CD14-positive monocyte (primary cell): ENCODE measurements at regions not wholly inside any gene's neighbourhood (a gene's known extent, or its start where the extent isn't known, plus 50 kb on each side); places are given as distances from the start of the nearest gene placed in this dataset.

Experiments
- DNase-seq, 3 donors: peaks; one replicate each; pipeline ENCODE4 v3.0.0-alpha.2; 2011 to 2022
- H2AFZ ChIP-seq: 2 replicates; pipeline ENCODE4 v1.6.0; 2012; ENCODE audit warnings: mild to moderate bottlenecking, low read depth, low read length, inconsistent platforms; ENCODE audit not compliant: insufficient read depth, poor library complexity, severe bottlenecking
- H3K27ac ChIP-seq, 2 donors: 1 replicate in 1 of 2; 2 replicates in 1 of 2; pipeline ENCODE4 v1.5.1; 2012 to 2013; ENCODE audit warnings: low read length in 2 of 2, control low read depth in 1 of 2, inconsistent platforms in 1 of 2, low read depth in 1 of 2, mild to moderate bottlenecking in 1 of 2
- H3K27me3 ChIP-seq, 2 donors: one replicate each; pipeline versions ENCODE4 v1.6.0 to v1.6.1; 2011 to 2013; ENCODE audit warnings: low read length in 2 of 2; ENCODE audit not compliant: control insufficient read depth in 2 of 2, insufficient read depth in 2 of 2
- H3K36me3 ChIP-seq, 2 donors: replicated peaks in 1 of 2; 1 replicate in 1 of 2; 2 replicates in 1 of 2; pipeline versions ENCODE4 v1.5.1 to v1.6.1; 2012 to 2013; ENCODE audit warnings: low read length in 2 of 2, control low read depth in 1 of 2, inconsistent platforms in 1 of 2, mild to moderate bottlenecking in 1 of 2; ENCODE audit not compliant: insufficient read depth in 2 of 2, control insufficient read depth in 1 of 2
- H3K4me1 ChIP-seq, 2 donors: 1 replicate in 1 of 2; 2 replicates in 1 of 2; pipeline versions ENCODE4 v1.5.1 to v1.6.1; 2012 to 2013; ENCODE audit warnings: low read length in 2 of 2, control low read depth in 1 of 2, inconsistent platforms in 1 of 2, mild to moderate bottlenecking in 1 of 2, moderate library complexity in 1 of 2; ENCODE audit not compliant: insufficient read depth in 2 of 2, control insufficient read depth in 1 of 2
- H3K4me2 ChIP-seq: replicated peaks from 2 replicates; pipeline ENCODE3; 2012; ENCODE audit warnings: low read length, moderate library complexity, mild to moderate bottlenecking; ENCODE audit not compliant: poor library complexity, severe bottlenecking; ENCODE audit errors: extremely low read depth
- H3K4me3 ChIP-seq, 3 experiments: fragments of 200-600 bp in 1 of 3; sonication (generic) in 1 of 3; replicated peaks in 1 of 3; 1 replicate in 2 of 3; 2 replicates in 1 of 3; pipeline ENCODE4 v1.5.1; 2011 to 2013; ENCODE audit warnings: low read length in 3 of 3, mild to moderate bottlenecking in 3 of 3, control low read depth in 2 of 3, low read depth in 2 of 3, inconsistent platforms in 1 of 3, moderate library complexity in 1 of 3
- H3K79me2 ChIP-seq: 2 replicates; pipeline ENCODE4 v1.6.0; 2012; ENCODE audit warnings: mild to moderate bottlenecking, control low read depth, inconsistent platforms, low read length, moderate library complexity; ENCODE audit not compliant: insufficient read depth
- H3K9ac ChIP-seq: 2 replicates; pipeline ENCODE4 v1.6.0; 2017; ENCODE audit warnings: low read length, mild to moderate bottlenecking; ENCODE audit not compliant: insufficient read depth, poor library complexity, severe bottlenecking
- H3K9me3 ChIP-seq, 2 donors: replicated peaks in 1 of 2; 1 replicate in 1 of 2; 2 replicates in 1 of 2; pipeline versions ENCODE4 v1.5.1 to v1.6.1; 2012 to 2013; ENCODE audit warnings: low read length in 2 of 2, control low read depth in 1 of 2; ENCODE audit not compliant: control insufficient read depth in 1 of 2, insufficient read depth in 1 of 2
- H4K20me1 ChIP-seq: 2 replicates; pipeline ENCODE4 v1.6.0; 2012; ENCODE audit warnings: mild to moderate bottlenecking, low read length, control low read depth, moderate library complexity; ENCODE audit not compliant: insufficient read depth
- H3K27ac Mint-ChIP-seq, 7 donors: one replicate each; pipeline ENCODE4 v1.8.0; 2020; ENCODE audit warnings: mild to moderate bottlenecking in 7 of 7, mixed read lengths in 7 of 7, moderate library complexity in 6 of 7, inconsistent platforms in 2 of 7
- H3K27me3 Mint-ChIP-seq, 3 donors: one replicate each; pipeline ENCODE4 v1.8.0; 2021 to 2022; ENCODE audit warnings: low read depth in 3 of 3, mild to moderate bottlenecking in 3 of 3, mixed read lengths in 3 of 3, moderate library complexity in 3 of 3, inconsistent platforms in 1 of 3
- H3K36me3 Mint-ChIP-seq, 2 donors: one replicate each; pipeline ENCODE4 v1.8.0; 2020; ENCODE audit warnings: mixed read lengths in 2 of 2, inconsistent platforms in 1 of 2, mild to moderate bottlenecking in 1 of 2
- H3K4me1 Mint-ChIP-seq: one replicate; pipeline ENCODE4 v1.8.0; 2020; ENCODE audit warnings: mild to moderate bottlenecking, mixed read lengths
- H3K4me3 Mint-ChIP-seq, 2 donors: one replicate each; pipeline ENCODE4 v1.8.0; 2020; ENCODE audit warnings: mild to moderate bottlenecking in 2 of 2, mixed read lengths in 2 of 2, moderate library complexity in 1 of 2
- H3K9me3 Mint-ChIP-seq, 7 donors: one replicate each; pipeline ENCODE4 v1.8.0; 2020 to 2022; ENCODE audit warnings: mixed read lengths in 7 of 7, mild to moderate bottlenecking in 6 of 7, moderate library complexity in 6 of 7, inconsistent platforms in 2 of 7
- WGBS: methylation state at CpG from one replicate; pipeline ENCODE4 v1.1.5; 2013; ENCODE audit warnings: missing lambda C conversion rate; ENCODE audit not compliant: insufficient coverage; 5-methylcytosine and 5-hydroxymethylcytosine counted together
- intact Hi-C, 2 donors: fragments of 100-400 bp; cut with micrococcal nuclease; formaldehyde crosslinking; loops; one replicate each; pipeline versions ENCODE4 v1.15.0 to v1.15.1; 2023
- TF ChIP-seq, protein P1 (sequence below): fragments of 200-600 bp; IDR thresholded peaks from one replicate; pipeline ENCODE4 v1.8.0; 2022; ENCODE audit warnings: antibody characterized with exemption, mild to moderate bottlenecking

DNA sequence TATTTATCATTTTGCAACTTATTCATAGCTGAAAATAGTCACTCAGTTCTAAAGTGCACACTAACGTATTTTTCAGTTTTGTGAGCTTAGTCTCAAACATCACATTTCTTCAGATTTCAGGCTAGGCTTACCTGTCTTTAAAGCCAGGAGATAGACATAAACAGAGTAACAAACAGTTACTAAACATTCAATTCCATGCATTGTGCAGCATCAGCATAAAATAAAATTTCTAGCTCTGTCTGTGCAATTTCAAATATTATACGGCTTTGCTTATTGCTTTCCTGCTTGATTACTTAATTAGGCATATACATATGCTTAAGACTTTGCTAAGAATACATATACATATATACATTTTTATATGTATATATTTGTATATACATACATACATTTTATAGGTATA is 637.0 kb downstream of the NR4A2 start:
- Mint-ChIP-seq H3K4me3 (no peak overlapping the region), H3K27ac (no peak overlapping the region), H3K9me3 (peaks cover 0 to 9% (median 6%) of the 10 kb centered on the region in 7 donors), H3K4me1 (peaks cover 34% of the 10 kb centered on the region), H3K36me3 (peaks cover 0 to 2% of the 10 kb centered on the region in 2 donors), H3K27me3 (peaks cover 0 to 2% (median 0%) of the 10 kb centered on the region in 3 donors)
- no peaks in the 10 kb centered on the region for H4K20me1 ChIP-seq
- no peak overlapping the region for H3K4me3 ChIP-seq
- H3K27me3 ChIP-seq, result no peaks in the 10 kb centered on the region
- H3K9ac ChIP-seq, result no peak overlapping the region
- no peaks in the 10 kb centered on the region for H3K36me3 ChIP-seq
- DNase-seq, result no peak
- no peaks in the 10 kb centered on the region for H3K9me3 ChIP-seq
- no peaks in the 10 kb centered on the region for H3K79me2 ChIP-seq
- H3K27ac ChIP-seq, result no peak overlapping the region
- intact Hi-C loops, result no loop called here
- peaks cover 23 to 38% of the 10 kb centered on the region in 2 donors for H3K4me1 ChIP-seq
- TF ChIP-seq, protein P1, sequence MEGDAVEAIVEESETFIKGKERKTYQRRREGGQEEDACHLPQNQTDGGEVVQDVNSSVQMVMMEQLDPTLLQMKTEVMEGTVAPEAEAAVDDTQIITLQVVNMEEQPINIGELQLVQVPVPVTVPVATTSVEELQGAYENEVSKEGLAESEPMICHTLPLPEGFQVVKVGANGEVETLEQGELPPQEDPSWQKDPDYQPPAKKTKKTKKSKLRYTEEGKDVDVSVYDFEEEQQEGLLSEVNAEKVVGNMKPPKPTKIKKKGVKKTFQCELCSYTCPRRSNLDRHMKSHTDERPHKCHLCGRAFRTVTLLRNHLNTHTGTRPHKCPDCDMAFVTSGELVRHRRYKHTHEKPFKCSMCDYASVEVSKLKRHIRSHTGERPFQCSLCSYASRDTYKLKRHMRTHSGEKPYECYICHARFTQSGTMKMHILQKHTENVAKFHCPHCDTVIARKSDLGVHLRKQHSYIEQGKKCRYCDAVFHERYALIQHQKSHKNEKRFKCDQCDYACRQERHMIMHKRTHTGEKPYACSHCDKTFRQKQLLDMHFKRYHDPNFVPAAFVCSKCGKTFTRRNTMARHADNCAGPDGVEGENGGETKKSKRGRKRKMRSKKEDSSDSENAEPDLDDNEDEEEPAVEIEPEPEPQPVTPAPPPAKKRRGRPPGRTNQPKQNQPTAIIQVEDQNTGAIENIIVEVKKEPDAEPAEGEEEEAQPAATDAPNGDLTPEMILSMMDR, result no peak
- H2AFZ ChIP-seq, result no peak overlapping the region
- H3K4me2 ChIP-seq, result no peak overlapping the region
- WGBS, result no CpG with 5 or more reads among the region's 2 CpGs

DNA sequence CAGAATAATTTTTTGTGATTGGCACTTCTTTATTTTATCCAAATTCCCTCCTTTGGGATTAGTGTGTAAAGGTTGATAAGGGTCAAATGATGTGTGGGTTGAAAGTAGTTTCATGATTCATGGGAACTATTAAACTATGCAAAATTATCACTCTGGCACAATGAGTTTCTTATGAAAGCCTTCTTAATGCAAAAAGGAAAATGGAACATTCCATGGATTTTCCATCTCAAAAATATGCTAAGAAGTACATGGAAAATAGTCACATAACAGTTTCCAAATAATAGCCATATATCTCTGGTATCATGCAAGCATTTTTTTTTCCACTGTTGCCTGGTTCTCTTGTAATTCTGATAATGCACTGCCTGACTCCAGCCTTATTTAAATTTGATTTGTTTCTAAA is 639.7 kb downstream of the NR4A2 start:
- H3K79me2 ChIP-seq, result no peaks in the 10 kb centered on the region
- intact Hi-C loops, result no loop called here
- no peak overlapping the region for H3K4me3 Mint-ChIP-seq
- H3K27ac Mint-ChIP-seq, result peak overlapping the region in 1 of 7 donors; percentile 8
- H3K27me3 ChIP-seq, result no peaks in the 10 kb centered on the region
- peaks cover 0 to 2% (median 0%) of the 10 kb centered on the region in 3 donors for H3K27me3 Mint-ChIP-seq
- no peak overlapping the region for H2AFZ ChIP-seq
- no peaks in the 10 kb centered on the region for H3K9me3 ChIP-seq
- peak overlapping the region in 1 of 2 donors; percentile 81 for H3K27ac ChIP-seq
- peaks cover 39% of the 10 kb centered on the region for H3K4me1 Mint-ChIP-seq
- TF ChIP-seq, protein P1, result no peak
- H3K4me2 ChIP-seq, result no peak overlapping the region
- peaks cover 0 to 2% of the 10 kb centered on the region in 2 donors for H3K36me3 Mint-ChIP-seq
- no peaks in the 10 kb centered on the region for H3K36me3 ChIP-seq
- H3K4me3 ChIP-seq, result no peak overlapping the region
- H3K9me3 Mint-ChIP-seq, result peaks cover 0 to 8% (median 6%) of the 10 kb centered on the region in 7 donors
- H3K9ac ChIP-seq, result no peak overlapping the region
- H3K4me1 ChIP-seq, result peaks cover 28 to 41% of the 10 kb centered on the region in 2 donors
- no peaks in the 10 kb centered on the region for H4K20me1 ChIP-seq
- no peak for DNase-seq
